ENCODE measurements at regions not wholly inside any gene's neighbourhood (a gene's known extent, or its start where the extent isn't known, plus 50 kb on each side); places are given as distances from the start of the nearest gene placed in this dataset.

DNA sequence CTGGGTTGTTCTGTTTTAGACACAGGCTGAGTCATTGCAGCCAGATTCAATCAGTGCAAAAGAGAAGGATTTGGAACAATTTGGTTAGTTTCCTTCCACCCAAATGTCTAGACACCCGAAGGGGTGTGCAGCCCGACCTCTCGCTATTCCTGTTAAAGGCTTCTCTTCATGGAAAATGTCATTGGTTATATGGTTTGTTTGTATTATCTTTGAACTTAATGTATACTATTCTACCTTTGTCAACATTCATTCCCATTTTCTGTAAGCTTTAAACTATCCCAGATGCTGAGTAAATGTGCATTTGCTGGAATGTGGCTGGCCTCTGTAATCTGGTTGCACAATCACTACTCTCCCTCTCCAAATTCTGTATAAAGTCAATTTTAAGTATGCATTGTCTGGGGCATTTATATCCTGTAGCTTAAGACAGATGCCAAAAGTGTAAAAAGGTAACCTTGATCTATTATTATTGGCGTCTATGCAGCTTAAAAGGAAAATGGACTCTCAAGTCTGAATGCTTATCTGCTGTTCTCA is 80.4 kb upstream of the RND3 start:
- no peaks in the 10 kb centered on the region for H3K27me3 ChIP-seq (ENCODE audit: control insufficient read depth in 1 of 2, insufficient read depth in 2 of 2, low read length in 2 of 2)
- no peak for ATAC-seq (ENCODE audit: poor library complexity)
- Mint-ChIP-seq H3K27me3 (no peaks in the 10 kb centered on the region), H3K36me3 (ENCODE audit: low read depth) (no peaks in the 10 kb centered on the region), H3K4me3 (no peak overlapping the region), H3K9me3 (no peaks in the 10 kb centered on the region), H3K4me1 (ENCODE audit: low read depth) (no peaks in the 10 kb centered on the region), H3K27ac (no peak overlapping the region)
- intact Hi-C loops (cut with DNase I, micrococcal nuclease) = no loop called here
- ChIA-PET POLR2A (no interaction called here), CTCF (no interaction called here)
- no peaks in the 10 kb centered on the region for H3K4me1 ChIP-seq (ENCODE audit: insufficient read depth, low read length)
- TF ChIP-seq, protein P1, sequence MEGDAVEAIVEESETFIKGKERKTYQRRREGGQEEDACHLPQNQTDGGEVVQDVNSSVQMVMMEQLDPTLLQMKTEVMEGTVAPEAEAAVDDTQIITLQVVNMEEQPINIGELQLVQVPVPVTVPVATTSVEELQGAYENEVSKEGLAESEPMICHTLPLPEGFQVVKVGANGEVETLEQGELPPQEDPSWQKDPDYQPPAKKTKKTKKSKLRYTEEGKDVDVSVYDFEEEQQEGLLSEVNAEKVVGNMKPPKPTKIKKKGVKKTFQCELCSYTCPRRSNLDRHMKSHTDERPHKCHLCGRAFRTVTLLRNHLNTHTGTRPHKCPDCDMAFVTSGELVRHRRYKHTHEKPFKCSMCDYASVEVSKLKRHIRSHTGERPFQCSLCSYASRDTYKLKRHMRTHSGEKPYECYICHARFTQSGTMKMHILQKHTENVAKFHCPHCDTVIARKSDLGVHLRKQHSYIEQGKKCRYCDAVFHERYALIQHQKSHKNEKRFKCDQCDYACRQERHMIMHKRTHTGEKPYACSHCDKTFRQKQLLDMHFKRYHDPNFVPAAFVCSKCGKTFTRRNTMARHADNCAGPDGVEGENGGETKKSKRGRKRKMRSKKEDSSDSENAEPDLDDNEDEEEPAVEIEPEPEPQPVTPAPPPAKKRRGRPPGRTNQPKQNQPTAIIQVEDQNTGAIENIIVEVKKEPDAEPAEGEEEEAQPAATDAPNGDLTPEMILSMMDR (IDR thresholded peaks at IDR 0.05) = no peak
- DNase-seq = no peak
- no peaks in the 10 kb centered on the region for H3K36me3 ChIP-seq (ENCODE audit: insufficient read depth, low read length)
- H3K27ac ChIP-seq (ENCODE audit: low read depth in 1 of 2, low read length in 2 of 2) = no peak overlapping the region
- H3K9me3 ChIP-seq (ENCODE audit: control insufficient read depth in 1 of 2, insufficient read depth in 1 of 2, low read length in 2 of 2) = no peaks in the 10 kb centered on the region
- no peak overlapping the region for H3K4me3 ChIP-seq (ENCODE audit: low read length)

DNA sequence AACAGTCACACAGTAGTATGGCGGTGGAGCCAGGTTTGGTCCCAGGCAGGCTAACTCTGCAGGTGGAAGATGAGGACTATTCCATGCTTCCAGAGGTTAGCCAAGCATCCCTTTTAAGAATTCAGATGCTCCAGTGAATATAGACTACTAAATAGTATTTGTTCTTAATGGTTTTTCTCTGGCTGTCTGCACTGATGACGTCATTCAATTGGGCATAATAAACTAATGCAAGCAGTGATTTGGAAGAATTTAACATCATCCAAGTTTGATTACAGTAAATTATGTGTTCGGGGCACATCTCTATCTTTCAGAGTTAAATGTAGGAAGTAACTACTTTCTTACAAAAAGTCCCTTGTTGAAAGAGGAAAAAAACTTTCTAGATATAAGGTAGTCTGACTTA is 78.8 kb upstream of the RND3 start:
- CTCF ChIA-PET = no interaction called here
- no peaks in the 10 kb centered on the region for H3K36me3 ChIP-seq (ENCODE audit: insufficient read depth, low read length)
- Mint-ChIP-seq H3K9me3 (no peaks in the 10 kb centered on the region), H3K4me3 (no peak overlapping the region), H3K36me3 (ENCODE audit: low read depth) (no peaks in the 10 kb centered on the region), H3K4me1 (ENCODE audit: low read depth) (no peaks in the 10 kb centered on the region), H3K27me3 (no peaks in the 10 kb centered on the region), H3K27ac (no peak overlapping the region)
- H3K27ac ChIP-seq (ENCODE audit: low read depth in 1 of 2, low read length in 2 of 2) = no peak overlapping the region
- H3K27me3 ChIP-seq (ENCODE audit: control insufficient read depth in 1 of 2, insufficient read depth in 2 of 2, low read length in 2 of 2) = no peaks in the 10 kb centered on the region
- POLR2A ChIA-PET = no interaction called here
- intact Hi-C loops (cut with DNase I, micrococcal nuclease) = no loop called here
- no peak for ATAC-seq (ENCODE audit: poor library complexity)
- H3K4me1 ChIP-seq (ENCODE audit: insufficient read depth, low read length) = no peaks in the 10 kb centered on the region
- TF ChIP-seq, protein P1 (IDR thresholded peaks at IDR 0.05) = no peak
- H3K9me3 ChIP-seq (ENCODE audit: control insufficient read depth in 1 of 2, insufficient read depth in 1 of 2, low read length in 2 of 2) = no peaks in the 10 kb centered on the region
- H3K4me3 ChIP-seq (ENCODE audit: low read length) = no peak overlapping the region
- DNase-seq = no peak

DNA sequence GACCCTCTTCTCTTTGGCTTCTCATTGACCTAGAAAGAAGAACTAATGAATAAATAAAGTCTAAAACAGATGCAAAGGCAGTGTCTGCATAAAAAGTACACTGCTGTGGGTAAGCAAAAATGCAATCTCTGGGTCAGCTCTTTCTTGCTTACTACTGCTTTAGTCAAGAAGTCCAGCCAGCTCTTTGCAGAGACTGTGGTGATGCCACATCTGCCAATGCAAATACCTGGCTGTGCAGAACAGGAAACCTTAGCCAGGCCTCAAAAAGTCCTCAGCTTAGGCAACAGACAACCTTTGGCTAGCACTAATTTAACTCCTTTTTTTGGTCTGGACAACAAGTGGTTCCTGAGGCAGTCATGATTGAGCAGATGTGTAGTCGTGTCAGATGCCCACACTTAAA is 73.6 kb upstream of the RND3 start:
- H3K27me3 ChIP-seq (ENCODE audit: control insufficient read depth in 1 of 2, insufficient read depth in 2 of 2, low read length in 2 of 2) = no peaks in the 10 kb centered on the region
- H3K27me3 Mint-ChIP-seq = no peaks in the 10 kb centered on the region
- no peak overlapping the region for H3K4me3 ChIP-seq (ENCODE audit: low read length)
- no peak overlapping the region for H3K4me3 Mint-ChIP-seq
- no peaks in the 10 kb centered on the region for H3K9me3 ChIP-seq (ENCODE audit: control insufficient read depth in 1 of 2, insufficient read depth in 1 of 2, low read length in 2 of 2)
- TF ChIP-seq, protein P1 (IDR thresholded peaks at IDR 0.05) = no peak
- no peaks in the 10 kb centered on the region for H3K36me3 Mint-ChIP-seq (ENCODE audit: low read depth)
- peaks cover 3% of the 10 kb centered on the region for H3K9me3 Mint-ChIP-seq
- H3K27ac ChIP-seq (ENCODE audit: low read depth in 1 of 2, low read length in 2 of 2) = no peak overlapping the region
- H3K36me3 ChIP-seq (ENCODE audit: insufficient read depth, low read length) = no peaks in the 10 kb centered on the region
- intact Hi-C loops (cut with DNase I, micrococcal nuclease) = no loop called here
- H3K27ac Mint-ChIP-seq = no peak overlapping the region
- no peaks in the 10 kb centered on the region for H3K4me1 ChIP-seq (ENCODE audit: insufficient read depth, low read length)
- DNase-seq = no peak
- ATAC-seq (ENCODE audit: poor library complexity) = no peak
- CTCF ChIA-PET = no interaction called here
- H3K4me1 Mint-ChIP-seq (ENCODE audit: low read depth) = no peaks in the 10 kb centered on the region
- POLR2A ChIA-PET = no interaction called here

Measured in CD4-positive, alpha-beta T cell (primary cell).